GM21619 (cell line): ENCODE measurements at regions not wholly inside any gene's neighbourhood (a gene's known extent, or its start where the extent isn't known, plus 50 kb on each side); places are given as distances from the start of the nearest gene placed in this dataset.

Experiments
- ATAC-seq: cut with Tn5 transposase; IDR thresholded peaks from one replicate; pipeline ENCODE4 v1.9.1; 2021; ENCODE audit not compliant: unreplicated experiment

- ATAC-seq, result no peak
These were observed 139.8 kb downstream of the HNMT start for GRCh38 chr2:138104071-138104470.

GRCh38 chr2:138105358-138105757 is 141.1 kb downstream of the HNMT start:
- no peak for ATAC-seq

- ATAC-seq, result no peak
These were observed 142.3 kb downstream of the HNMT start for GRCh38 chr2:138106606-138107005.

GRCh38 chr2:138107288-138107687 is 143.0 kb downstream of the HNMT start:
- ATAC-seq, result no peak

- ATAC-seq, result no peak
These were observed 146.3 kb downstream of the HNMT start for GRCh38 chr2:138110453-138111083.

- no peak for ATAC-seq
These were observed 148.3 kb downstream of the HNMT start for GRCh38 chr2:138112536-138112935.

- ATAC-seq, result no peak
These were observed 149.7 kb downstream of the HNMT start for GRCh38 chr2:138113871-138114525.

GRCh38 chr2:138115666-138116065 is 151.4 kb downstream of the HNMT start:
- ATAC-seq, result no peak

- ATAC-seq, result no peak
These were observed 152.2 kb downstream of the HNMT start for GRCh38 chr2:138116456-138116855.

GRCh38 chr2:138121666-138122661 is 157.7 kb downstream of the HNMT start:
- ATAC-seq, result no peak

- no peak for ATAC-seq
These were observed 158.6 kb downstream of the HNMT start for GRCh38 chr2:138122891-138123290.

- no peak for ATAC-seq
These were observed 159.5 kb downstream of the HNMT start for GRCh38 chr2:138123741-138124140.

- no peak for ATAC-seq
These were observed 160.2 kb downstream of the HNMT start for GRCh38 chr2:138124521-138124920.

- ATAC-seq, result no peak
These were observed 161.3 kb downstream of the HNMT start for GRCh38 chr2:138125306-138126288.

- no peak for ATAC-seq
These were observed 167.8 kb downstream of the HNMT start for GRCh38 chr2:138132108-138132507.

- ATAC-seq, result no peak
These were observed 173.7 kb downstream of the HNMT start for GRCh38 chr2:138137949-138138348.

- no peak for ATAC-seq
These were observed 183.5 kb downstream of the HNMT start for GRCh38 chr2:138147796-138148195.

- ATAC-seq, result no peak
These were observed 191.0 kb downstream of the HNMT start for GRCh38 chr2:138155304-138155703.

- no peak for ATAC-seq
These were observed 193.1 kb downstream of the HNMT start for GRCh38 chr2:138157372-138157771.

GRCh38 chr2:138170485-138170884 is 206.2 kb downstream of the HNMT start:
- no peak for ATAC-seq
